Karpas-422 (cell line): ENCODE measurements at regions not wholly inside any gene's neighbourhood (a gene's known extent, or its start where the extent isn't known, plus 50 kb on each side); places are given as distances from the start of the nearest gene placed in this dataset.

ENCODE experiments used
- DNase-seq: peaks from one replicate; pipeline ENCODE4 v3.0.0-alpha.2; 2015
- H2AFZ ChIP-seq: fragments of 200-600 bp; sonication (generic); 2 replicates; pipeline ENCODE4 v1.6.1; 2014; ENCODE audit warnings: antibody characterized with exemption, low read length, mixed read lengths
- H3K27ac ChIP-seq: fragments of 200-600 bp; sonication (generic); 2 replicates; pipeline ENCODE4 v1.5.1; 2014; ENCODE audit warnings: mild to moderate bottlenecking, low read length, moderate library complexity
- H3K27me3 ChIP-seq: fragments of 200-600 bp; sonication (generic); 2 replicates; pipeline ENCODE4 v1.6.1; 2014; ENCODE audit warnings: low read length, mixed read lengths
- H3K36me3 ChIP-seq: fragments of 200-600 bp; sonication (generic); 2 replicates; pipeline ENCODE4 v1.6.1; 2014; ENCODE audit warnings: low read length, mixed read lengths; ENCODE audit not compliant: insufficient read depth
- H3K4me1 ChIP-seq: fragments of 200-600 bp; sonication (generic); 2 replicates; pipeline ENCODE4 v1.6.1; 2014; ENCODE audit warnings: mild to moderate bottlenecking, low read length, mixed read lengths
- H3K4me2 ChIP-seq: fragments of 200-600 bp; sonication (generic); 2 replicates; pipeline ENCODE4 v1.6.1; 2014; ENCODE audit warnings: low read length, low read depth, mild to moderate bottlenecking; ENCODE audit not compliant: poor library complexity, severe bottlenecking
- H3K4me3 ChIP-seq: fragments of 200-600 bp; sonication (generic); 2 replicates; pipeline ENCODE4 v1.5.1; 2014; ENCODE audit warnings: mild to moderate bottlenecking, antibody characterized with exemption, low read length, mixed read lengths
- H3K79me2 ChIP-seq: fragments of 200-600 bp; sonication (generic); 2 replicates; pipeline ENCODE4 v1.6.1; 2014; ENCODE audit warnings: mild to moderate bottlenecking, low read length, mixed read lengths
- H3K9ac ChIP-seq: fragments of 200-600 bp; sonication (generic); 2 replicates; pipeline ENCODE4 v1.6.0; 2014; ENCODE audit warnings: low read length
- H3K9me2 ChIP-seq: fragments of 200-600 bp; sonication (generic), shearing (Covaris generic); replicated peaks from 2 replicates; pipeline ENCODE4 v1.6.0; 2014; ENCODE audit warnings: mild to moderate bottlenecking, low read length, moderate library complexity; ENCODE audit not compliant: insufficient read depth
- H3K9me3 ChIP-seq: fragments of 300-700, 200-600 bp; sonication (generic); 2 replicates; pipeline ENCODE4 v1.6.1; 2014; ENCODE audit warnings: low read length, mixed read lengths
- H4K20me1 ChIP-seq: fragments of 200-600 bp; sonication (generic); 2 replicates; pipeline ENCODE4 v1.6.1; 2014; ENCODE audit warnings: mild to moderate bottlenecking, antibody characterized with exemption, low read length, low read depth; ENCODE audit not compliant: insufficient read depth

GRCh38 chr22:20637750-20638506 lies 130.5 kb downstream of the MED15 start:
- Histone ChIP-seq H3K4me1 (peaks cover 10% of the 10 kb centered on the region), H3K9me3 (peaks cover 4% of the 10 kb centered on the region; the same call in 1 of the 2 replicates), H3K27me3 (no peaks in the 10 kb centered on the region), H3K27ac (no peak overlapping the region), H3K4me3 (no peak overlapping the region), H3K36me3 (no peaks in the 10 kb centered on the region), H3K4me2 (no peak overlapping the region), H3K9ac (no peak overlapping the region), H3K79me2 (no peaks in the 10 kb centered on the region), H4K20me1 (no peaks in the 10 kb centered on the region), H3K9me2 (no peaks in the 10 kb centered on the region), H2AFZ (no peak overlapping the region)
- no peak for DNase-seq

GRCh38 chr22:20638507-20638870 lies 131.1 kb downstream of the MED15 start:
- no peak for DNase-seq
- Histone ChIP-seq H3K9ac (no peak overlapping the region), H3K9me3 (peaks cover 4% of the 10 kb centered on the region; the same call in 1 of the 2 replicates), H4K20me1 (no peaks in the 10 kb centered on the region), H3K9me2 (no peaks in the 10 kb centered on the region), H3K4me2 (no peak overlapping the region), H3K27me3 (no peaks in the 10 kb centered on the region), H2AFZ (no peak overlapping the region), H3K36me3 (no peaks in the 10 kb centered on the region), H3K4me1 (peaks cover 10% of the 10 kb centered on the region), H3K4me3 (no peak overlapping the region), H3K79me2 (no peaks in the 10 kb centered on the region), H3K27ac (no peak overlapping the region)

GRCh38 chr22:20639343-20639742 lies 131.9 kb downstream of the MED15 start:
- Histone ChIP-seq H3K9ac (no peak overlapping the region), H4K20me1 (no peaks in the 10 kb centered on the region), H3K27ac (no peak overlapping the region), H3K36me3 (no peaks in the 10 kb centered on the region), H3K79me2 (no peaks in the 10 kb centered on the region), H2AFZ (no peak overlapping the region), H3K4me2 (no peak overlapping the region), H3K4me3 (no peak overlapping the region), H3K9me2 (no peaks in the 10 kb centered on the region), H3K4me1 (peaks cover 10% of the 10 kb centered on the region), H3K27me3 (no peaks in the 10 kb centered on the region), H3K9me3 (peaks cover 4% of the 10 kb centered on the region; the same call in 1 of the 2 replicates)
- no peak for DNase-seq

- Histone ChIP-seq H3K4me3 (no peak overlapping the region), H3K4me1 (peaks cover 10% of the 10 kb centered on the region)
Measured at GRCh38 chr22:20639750-20640149, 132.3 kb downstream of the MED15 start.

GRCh38 chr22:20641198-20641892 lies 132.6 kb upstream of the SERPIND1 start:
- DNase-seq, result no peak
- peaks cover 10% of the 10 kb centered on the region for H3K4me1 ChIP-seq
- no peak overlapping the region for H3K27ac ChIP-seq
- H2AFZ ChIP-seq, result no peak overlapping the region
- H3K4me3 ChIP-seq, result no peak overlapping the region
- peaks cover 4% of the 10 kb centered on the region; the same call in 1 of the 2 replicates for H3K9me3 ChIP-seq
- no peaks in the 10 kb centered on the region for H3K9me2 ChIP-seq
- H3K79me2 ChIP-seq, result no peaks in the 10 kb centered on the region
- H4K20me1 ChIP-seq, result no peaks in the 10 kb centered on the region
- no peak overlapping the region for H3K4me2 ChIP-seq
- no peak overlapping the region for H3K9ac ChIP-seq
- no peaks in the 10 kb centered on the region for H3K36me3 ChIP-seq
- H3K27me3 ChIP-seq, result no peaks in the 10 kb centered on the region

More at GRCh38 chr22:20639750-20640149, 132.3 kb downstream of the MED15 start:
- Histone ChIP-seq H3K9me3 (peaks cover 4% of the 10 kb centered on the region; the same call in 1 of the 2 replicates), H3K4me2 (no peak overlapping the region), H3K9me2 (no peaks in the 10 kb centered on the region), H4K20me1 (no peaks in the 10 kb centered on the region), H3K79me2 (no peaks in the 10 kb centered on the region), H3K27ac (no peak overlapping the region), H2AFZ (no peak overlapping the region), H3K36me3 (no peaks in the 10 kb centered on the region), H3K27me3 (no peaks in the 10 kb centered on the region), H3K9ac (no peak overlapping the region)
- no peak for DNase-seq

- H3K9me3 ChIP-seq, result peaks cover 4% of the 10 kb centered on the region; the same call in 1 of the 2 replicates
- no peaks in the 10 kb centered on the region for H4K20me1 ChIP-seq
- H3K4me3 ChIP-seq, result no peak overlapping the region
- H3K4me2 ChIP-seq, result no peak overlapping the region
- H3K9ac ChIP-seq, result no peak overlapping the region
- H3K4me1 ChIP-seq, result peaks cover 6% of the 10 kb centered on the region
- H3K79me2 ChIP-seq, result no peaks in the 10 kb centered on the region
- no peaks in the 10 kb centered on the region for H3K9me2 ChIP-seq
- no peak overlapping the region for H2AFZ ChIP-seq
- H3K27ac ChIP-seq, result no peak overlapping the region
- H3K36me3 ChIP-seq, result no peaks in the 10 kb centered on the region
- DNase-seq, result no peak
- H3K27me3 ChIP-seq, result no peaks in the 10 kb centered on the region
Measured at GRCh38 chr22:20641919-20642579, 131.9 kb upstream of the SERPIND1 start.

GRCh38 chr22:20642668-20643179 lies 131.2 kb upstream of the SERPIND1 start:
- Histone ChIP-seq H3K9me2 (no peaks in the 10 kb centered on the region), H3K4me3 (no peak overlapping the region), H3K9me3 (peaks cover 4% of the 10 kb centered on the region; the same call in 1 of the 2 replicates), H3K79me2 (no peaks in the 10 kb centered on the region), H3K4me2 (no peak overlapping the region), H3K27me3 (no peaks in the 10 kb centered on the region), H3K36me3 (no peaks in the 10 kb centered on the region), H4K20me1 (no peaks in the 10 kb centered on the region), H3K4me1 (no peaks in the 10 kb centered on the region), H2AFZ (no peak overlapping the region), H3K9ac (no peak overlapping the region), H3K27ac (no peak overlapping the region)
- no peak for DNase-seq
